Activated T-cell treated with anti-CD3 and anti-CD28 coated beads, Interleukin-2, amount 50 U/mL, for 4 hours (primary cell): ENCODE measurements at regions not wholly inside any gene's neighbourhood (a gene's known extent, or its start where the extent isn't known, plus 50 kb on each side); places are given as distances from the start of the nearest gene placed in this dataset.
"Not testable (repeated sequence)": the region's sequence is repeated elsewhere in the genome, so short reads cannot be mapped to it uniquely, and the experiment has no call there.

ENCODE experiments used
- ATAC-seq, 2 donors: fragments of 200-7000 bp; cut with Tn5 transposase; one replicate each; pipeline ENCODE4 v1.10.0; 2021
- DNase-seq: peaks from one replicate; pipeline ENCODE4 v3.0.0-alpha.2; 2020
- H3K27me3 Mint-ChIP-seq: one replicate; pipeline ENCODE4 v1.8.0; 2021; ENCODE audit warnings: low read depth, mixed read lengths
- H3K36me3 Mint-ChIP-seq: one replicate; pipeline ENCODE4 v1.8.0; 2022; ENCODE audit warnings: mixed read lengths; ENCODE audit not compliant: insufficient read depth
- H3K4me1 Mint-ChIP-seq: one replicate; pipeline ENCODE4 v1.8.0; 2021; ENCODE audit warnings: low read depth, mixed read lengths
- H3K4me3 Mint-ChIP-seq: one replicate; pipeline ENCODE4 v1.8.0; 2021; ENCODE audit warnings: mild to moderate bottlenecking, moderate library complexity, mixed read lengths
- H3K9me3 Mint-ChIP-seq: one replicate; pipeline ENCODE4 v1.8.0; 2021; ENCODE audit warnings: mixed read lengths

DNA sequence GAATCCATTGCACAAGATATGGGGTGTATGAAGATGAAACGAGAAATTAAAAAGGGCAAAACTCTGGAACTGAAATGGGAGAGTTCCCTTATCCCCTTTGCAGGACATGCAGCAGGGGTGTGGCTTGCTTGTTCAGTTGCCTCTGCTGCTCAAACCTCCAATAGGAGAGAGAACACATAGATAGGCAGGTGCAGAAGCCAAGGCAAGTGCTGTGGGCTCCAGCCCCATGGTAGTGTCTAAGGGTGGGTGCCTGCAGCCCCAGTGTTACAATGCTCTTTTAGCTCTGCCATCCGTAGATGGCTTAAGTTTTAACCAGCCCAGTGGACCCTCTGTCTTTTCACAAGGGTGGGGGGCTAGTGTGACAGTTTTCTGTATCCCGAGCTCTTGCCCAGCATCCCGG lies 69.7 kb downstream of the CMAS start:
- no peaks in the 10 kb centered on the region for H3K4me1 Mint-ChIP-seq
- peaks cover 3% of the 10 kb centered on the region for H3K27me3 Mint-ChIP-seq
- H3K9me3 Mint-ChIP-seq, result no peaks in the 10 kb centered on the region
- no peak overlapping the region for H3K4me3 Mint-ChIP-seq
- DNase-seq (no peak), ATAC-seq (no peak)
- no peaks in the 10 kb centered on the region for H3K36me3 Mint-ChIP-seq

DNA sequence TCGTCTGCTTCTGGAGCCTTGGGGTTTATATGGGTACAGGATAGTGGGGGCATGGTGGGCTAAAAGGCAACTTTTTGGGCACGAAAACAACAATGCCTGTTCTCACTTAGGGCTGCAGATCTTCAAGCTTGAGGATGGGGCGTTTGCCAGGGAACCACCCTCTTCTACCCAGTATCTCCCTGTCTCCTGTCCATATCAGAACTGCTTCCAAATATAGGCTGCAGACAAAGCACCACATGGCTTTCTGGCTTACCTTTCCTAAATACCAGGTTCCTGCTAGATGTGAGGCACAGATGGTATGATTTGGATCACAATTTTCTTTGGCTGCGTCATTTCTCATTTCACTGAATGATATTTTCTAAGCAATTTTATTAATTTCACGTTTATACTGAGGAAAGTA lies 70.4 kb downstream of the CMAS start:
- ATAC-seq, result no peak
- no peak overlapping the region for H3K4me3 Mint-ChIP-seq
- DNase-seq, result no peak
- no peaks in the 10 kb centered on the region for H3K9me3 Mint-ChIP-seq
- peaks cover 2% of the 10 kb centered on the region for H3K4me1 Mint-ChIP-seq
- no peaks in the 10 kb centered on the region for H3K36me3 Mint-ChIP-seq
- peaks cover 3% of the 10 kb centered on the region for H3K27me3 Mint-ChIP-seq

DNA sequence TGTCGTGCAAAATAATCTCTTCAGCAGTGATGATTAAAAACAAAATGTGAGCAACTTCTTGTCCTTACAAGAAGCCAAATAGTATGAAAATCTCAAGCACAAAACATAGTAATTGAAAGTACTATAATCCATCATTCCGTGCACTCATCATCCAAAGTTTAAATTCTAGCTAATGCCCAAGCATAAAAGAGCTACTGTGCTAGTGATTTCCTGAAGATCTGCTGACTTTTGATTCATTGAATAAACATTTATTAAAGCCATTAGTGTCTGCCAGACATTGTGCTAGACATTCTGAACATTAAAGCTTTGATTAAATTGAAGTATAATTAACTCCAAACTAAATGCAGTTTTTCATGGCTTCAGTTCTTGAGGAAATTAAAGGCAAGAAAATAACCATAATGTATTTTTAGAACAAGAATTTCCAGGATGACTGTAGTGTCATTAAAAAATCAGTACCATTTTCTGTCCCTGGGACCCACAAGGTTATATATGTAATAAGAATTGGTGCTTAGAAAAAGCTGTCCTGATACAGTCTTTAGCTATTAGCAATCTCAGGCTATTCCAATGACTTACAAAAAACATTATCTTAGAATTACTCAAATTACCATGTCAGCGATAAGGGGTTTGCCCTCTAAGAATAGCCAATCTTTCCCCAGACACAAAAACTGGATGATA lies 71.7 kb downstream of the CMAS start:
- ATAC-seq, result no peak
- no peaks in the 10 kb centered on the region for H3K9me3 Mint-ChIP-seq
- no peaks in the 10 kb centered on the region for H3K36me3 Mint-ChIP-seq

DNA sequence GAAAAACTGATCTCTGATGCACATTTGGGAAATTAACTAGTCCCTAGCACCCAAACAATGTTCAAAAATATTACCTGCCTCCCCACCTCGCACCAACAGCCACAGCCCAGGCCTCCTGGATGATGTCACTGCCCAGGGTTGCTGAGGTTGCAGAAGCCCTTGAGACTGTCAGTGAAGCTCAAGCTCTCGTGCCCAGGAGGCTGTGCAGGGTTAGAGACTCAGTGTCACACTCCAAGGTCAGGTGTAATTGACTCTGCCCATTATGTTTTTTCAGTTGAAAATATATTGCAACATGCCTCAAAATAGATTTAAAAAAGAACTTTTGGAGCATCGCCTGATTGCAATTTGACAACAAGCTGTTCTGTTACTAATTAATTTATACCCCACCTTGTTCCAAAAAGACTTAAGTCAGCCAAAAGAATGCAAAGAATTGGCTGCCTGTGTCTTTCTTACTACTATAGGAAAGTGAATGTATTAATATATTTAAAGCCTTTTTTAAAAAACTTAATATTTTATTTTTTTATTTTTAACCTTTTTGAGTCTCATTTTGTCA lies 72.3 kb downstream of the CMAS start:
- no peaks in the 10 kb centered on the region for H3K9me3 Mint-ChIP-seq
- peaks cover 3% of the 10 kb centered on the region for H3K27me3 Mint-ChIP-seq
- H3K4me3 Mint-ChIP-seq, result no peak overlapping the region
- H3K4me1 Mint-ChIP-seq, result peaks cover 2% of the 10 kb centered on the region
- ATAC-seq, result no peak
- H3K36me3 Mint-ChIP-seq, result no peaks in the 10 kb centered on the region
- no peak for DNase-seq

More for the DNA sequence above, 71.7 kb downstream of the CMAS start:
- Mint-ChIP-seq H3K4me1 (peaks cover 2% of the 10 kb centered on the region), H3K4me3 (no peak overlapping the region), H3K27me3 (peaks cover 3% of the 10 kb centered on the region)
- DNase-seq, result no peak

DNA sequence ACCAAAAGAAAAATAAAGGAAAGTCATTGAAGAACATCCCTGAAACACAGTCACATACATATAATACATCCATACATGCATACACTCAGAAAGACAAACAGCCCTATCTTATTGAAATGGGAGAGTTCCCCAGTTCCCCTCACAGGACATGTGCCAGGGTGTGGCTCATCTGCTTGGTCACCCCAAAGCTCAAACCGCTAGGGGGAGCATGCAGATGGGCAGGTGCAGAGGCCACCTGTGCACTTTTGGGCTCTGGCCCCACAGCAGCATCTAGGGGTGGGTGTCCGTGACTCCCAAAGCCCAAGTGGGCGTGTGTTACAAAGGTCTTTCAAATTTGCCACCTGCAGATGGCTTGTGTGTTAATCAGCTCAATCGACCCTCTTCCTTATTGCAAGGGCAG lies 75.2 kb downstream of the CMAS start:
- Mint-ChIP-seq H3K27me3 (no peaks in the 10 kb centered on the region), H3K36me3 (no peaks in the 10 kb centered on the region), H3K4me1 (peaks cover 5% of the 10 kb centered on the region), H3K4me3 (no peak overlapping the region), H3K9me3 (no peaks in the 10 kb centered on the region)
- ATAC-seq (peak in 1 of 2 donors; percentile 51), DNase-seq (peak; percentile 20)

DNA sequence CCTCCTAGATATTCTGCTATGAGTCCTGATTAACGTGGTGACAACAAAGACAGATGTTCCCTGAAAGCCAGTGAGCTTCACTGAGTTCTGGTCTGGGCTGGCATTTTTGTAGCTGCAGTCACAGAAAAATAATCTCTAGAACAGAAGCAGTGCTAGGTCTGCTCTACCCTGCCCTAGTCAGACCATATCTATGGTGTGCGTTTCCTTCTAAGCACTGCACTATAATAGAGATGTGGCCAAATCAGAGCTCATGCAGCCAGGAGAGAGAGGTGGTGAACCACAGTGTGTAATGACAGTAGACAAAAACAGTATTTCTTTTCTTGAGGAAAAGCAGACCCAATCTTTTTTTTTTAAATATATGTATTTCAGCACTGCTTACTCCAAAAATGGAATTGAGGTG lies 76.3 kb downstream of the CMAS start:
- no peak for ATAC-seq
- no peaks in the 10 kb centered on the region for H3K27me3 Mint-ChIP-seq
- peaks cover 5% of the 10 kb centered on the region for H3K4me1 Mint-ChIP-seq

GRCh38 chr12:22124987-22125386 lies 79.0 kb downstream of the CMAS start:
- Mint-ChIP-seq H3K4me3 (no peak overlapping the region), H3K27me3 (no peaks in the 10 kb centered on the region), H3K4me1 (peaks cover 5% of the 10 kb centered on the region), H3K36me3 (no peaks in the 10 kb centered on the region), H3K9me3 (peaks cover 11% of the 10 kb centered on the region)
- DNase-seq, result no peak
- no peak for ATAC-seq

More for the DNA sequence above, 76.3 kb downstream of the CMAS start:
- Mint-ChIP-seq H3K9me3 (peaks cover 7% of the 10 kb centered on the region), H3K4me3 (no peak overlapping the region), H3K36me3 (no peaks in the 10 kb centered on the region)
- DNase-seq, result no peak

DNA sequence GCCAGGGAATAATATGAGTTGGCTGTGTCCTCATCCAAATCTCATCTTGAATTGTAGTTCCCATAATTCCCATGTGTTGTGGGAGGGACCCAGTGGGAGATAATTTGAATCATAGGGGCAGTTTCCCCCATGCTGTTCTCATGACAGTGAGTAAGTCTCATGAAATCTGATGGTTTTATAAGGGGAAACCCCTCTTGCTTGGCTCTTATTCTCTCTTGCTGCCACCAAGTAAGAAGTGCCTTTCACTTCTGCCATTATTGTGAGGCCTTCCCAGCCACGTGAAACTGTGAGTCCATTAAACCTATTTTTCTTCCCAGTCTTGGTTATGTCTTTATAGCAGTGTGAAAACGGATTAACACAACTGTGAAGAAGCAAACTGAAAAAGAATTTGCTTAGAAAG lies 80.1 kb downstream of the CMAS start:
- not testable (repeated sequence) for H3K36me3 Mint-ChIP-seq

DNA sequence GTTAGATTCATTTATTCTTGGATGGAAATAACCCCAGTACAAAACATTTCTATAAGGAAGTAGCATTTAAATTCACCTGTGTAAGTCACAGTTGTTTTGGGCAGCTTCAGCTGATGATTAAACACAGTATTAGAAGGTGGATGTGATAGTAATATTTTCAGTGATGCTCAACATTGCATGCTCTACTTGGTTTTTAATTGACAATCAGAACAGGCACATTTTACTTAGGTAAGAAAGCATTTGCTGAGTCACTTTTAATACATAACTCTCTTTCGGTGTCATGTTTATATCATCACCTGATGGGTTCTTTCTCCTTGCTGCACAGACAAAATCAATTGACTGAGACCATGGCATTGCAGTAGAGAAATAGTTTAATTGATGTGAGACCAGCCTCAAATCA lies 80.7 kb downstream of the CMAS start:
- H3K27me3 Mint-ChIP-seq, result no peaks in the 10 kb centered on the region

More for the DNA sequence above, 80.1 kb downstream of the CMAS start:
- H3K4me1 Mint-ChIP-seq, H3K27me3 Mint-ChIP-seq, H3K4me3 Mint-ChIP-seq, DNase-seq: not testable (repeated sequence)
- ATAC-seq, result peak; percentile 72 to 80
- peaks cover 11% of the 10 kb centered on the region for H3K9me3 Mint-ChIP-seq

DNA sequence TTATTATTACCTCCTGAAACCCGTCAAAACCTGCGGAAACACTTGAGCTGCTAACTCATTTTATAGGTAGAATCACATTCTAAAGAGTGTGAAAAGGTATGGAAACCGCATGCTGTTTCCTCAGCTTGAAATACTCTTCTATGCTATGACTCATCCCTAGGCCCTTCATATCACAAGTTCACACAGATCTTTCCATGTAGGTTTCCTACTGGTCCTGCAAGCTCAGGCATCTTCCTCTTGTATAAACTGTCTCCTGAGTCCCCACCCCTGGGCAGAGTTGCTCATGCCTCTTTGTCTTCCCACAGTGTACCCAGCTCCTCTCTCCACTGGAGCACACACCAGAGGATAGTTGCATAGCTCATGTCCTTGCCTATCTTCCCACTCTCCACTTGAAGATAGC lies 84.7 kb downstream of the CMAS start:
- peak in 1 of 2 donors; percentile 35 for ATAC-seq
- Mint-ChIP-seq H3K9me3 (peaks cover 11% of the 10 kb centered on the region), H3K4me3 (no peak overlapping the region), H3K36me3 (no peaks in the 10 kb centered on the region), H3K4me1 (peaks cover 6% of the 10 kb centered on the region), H3K27me3 (peaks cover 4% of the 10 kb centered on the region)
- no peak for DNase-seq

More for the DNA sequence above, 80.7 kb downstream of the CMAS start:
- H3K36me3 Mint-ChIP-seq, result no peaks in the 10 kb centered on the region
- peaks cover 6% of the 10 kb centered on the region for H3K4me1 Mint-ChIP-seq
- no peak overlapping the region for H3K4me3 Mint-ChIP-seq
- no peak for ATAC-seq
- peaks cover 11% of the 10 kb centered on the region for H3K9me3 Mint-ChIP-seq
- no peak for DNase-seq

- not testable (repeated sequence) for H3K36me3 Mint-ChIP-seq, DNase-seq, H3K4me3 Mint-ChIP-seq, ATAC-seq, H3K4me1 Mint-ChIP-seq, H3K27me3 Mint-ChIP-seq, H3K9me3 Mint-ChIP-seq
These were observed 90.6 kb downstream of the CMAS start for GRCh38 chr12:22136604-22137117.
